H1 (cell line): ENCODE measurements at regions not wholly inside any gene's neighbourhood (a gene's known extent, or its start where the extent isn't known, plus 50 kb on each side); places are given as distances from the start of the nearest gene placed in this dataset.

ENCODE experiments used
- CTCF ChIA-PET: fragments of 300-600 bp; sonication (Branson Sonifier 250); formaldehyde crosslinking; loops from one replicate; lab custom pipeline; 2021; ENCODE audit not compliant: partially characterized antibody; lab: Charles Lee
- POLR2A ChIA-PET: fragments of 300-600 bp; sonication (Branson Sonifier 250); formaldehyde crosslinking; loops from one replicate; lab custom pipeline; 2021; ENCODE audit warnings: inconsistent platforms; ENCODE audit not compliant: partially characterized antibody; lab: Charles Lee
- DNase-seq, 2 experiments: peaks; one replicate each; pipeline versions ENCODE4 v3.0.0 to v3.0.0-alpha.2; 2010 to 2022; ENCODE audit warnings: low spot score in 2 of 2, low read depth in 1 of 2, mixed read lengths in 1 of 2
- FAIRE-seq: peaks from 2 replicates; lab custom pipeline; 2011; peaks lifted over from hg19 to GRCh38; lab: Jason Lieb, UNC
- H2AFZ ChIP-seq: 2 replicates; pipeline ENCODE4 v1.8.1; 2012; ENCODE audit warnings: low read length, inconsistent platforms
- H2AK5ac ChIP-seq: 2 replicates; pipeline ENCODE4 v1.6.1; 2013; ENCODE audit warnings: low read depth, low read length
- H2BK120ac ChIP-seq: replicated peaks from 2 replicates; pipeline ENCODE3; 2013; ENCODE audit warnings: low read depth, low read length, inconsistent platforms
- H2BK12ac ChIP-seq: 2 replicates; pipeline ENCODE4 v1.6.1; 2013; ENCODE audit warnings: low read depth, low read length
- H2BK15ac ChIP-seq: 2 replicates; pipeline ENCODE4 v1.6.1; 2013; ENCODE audit warnings: low read length
- H2BK20ac ChIP-seq: 2 replicates; pipeline ENCODE4 v1.6.1; 2013; ENCODE audit warnings: low read length
- H2BK5ac ChIP-seq: 2 replicates; pipeline ENCODE4 v1.6.1; 2013; ENCODE audit warnings: low read depth, low read length
- H3K14ac ChIP-seq: 2 replicates; pipeline ENCODE4 v1.6.1; 2013; ENCODE audit warnings: inconsistent platforms; ENCODE audit not compliant: insufficient read length
- H3K18ac ChIP-seq: 2 replicates; pipeline ENCODE4 v1.6.1; 2013; ENCODE audit warnings: low read length; ENCODE audit errors: extremely low read depth
- H3K23ac ChIP-seq: 2 replicates; pipeline ENCODE4 v1.6.1; 2013; ENCODE audit warnings: inconsistent platforms; ENCODE audit not compliant: insufficient read length
- H3K23me2 ChIP-seq: 2 replicates; pipeline ENCODE4 v1.6.1; 2013; ENCODE audit warnings: low read depth, low read length
- H3K27ac ChIP-seq: 2 replicates; pipeline ENCODE4 v1.6.1; 2011; ENCODE audit warnings: low read depth, low read length, inconsistent platforms
- H3K27me3 ChIP-seq, 4 experiments: replicated peaks in 1 of 4; 1 replicate in 1 of 4; 2 replicates in 3 of 4; pipeline versions ENCODE4 v1.6.1 to v1.8.1; 2011 to 2013; ENCODE audit warnings: low read length in 3 of 4, mild to moderate bottlenecking in 3 of 4, inconsistent platforms in 2 of 4, mixed read lengths in 2 of 4, moderate library complexity in 1 of 4; ENCODE audit not compliant: control insufficient read depth in 3 of 4, insufficient read depth in 3 of 4; ENCODE audit errors: extremely low read depth in 1 of 4
- H3K36me3 ChIP-seq, 4 experiments: 2 replicates each; pipeline versions ENCODE4 v1.6.1 to v1.8.1; 2011 to 2013; ENCODE audit warnings: mild to moderate bottlenecking in 4 of 4, low read length in 3 of 4, moderate library complexity in 2 of 4, control low read depth in 1 of 4, inconsistent platforms in 1 of 4; ENCODE audit not compliant: insufficient read depth in 4 of 4, control insufficient read depth in 2 of 4
- H3K4ac ChIP-seq: replicated peaks from 2 replicates; pipeline ENCODE3; 2013; ENCODE audit warnings: low read length, low read depth, mixed read lengths, inconsistent platforms; ENCODE audit not compliant: insufficient read length
- H3K4me1 ChIP-seq, 4 experiments: replicated peaks in 1 of 4; 1 replicate in 1 of 4; 2 replicates in 3 of 4; pipeline versions ENCODE4 v1.6.1 to v1.8.1; 2011 to 2013; ENCODE audit warnings: low read length in 3 of 4, inconsistent platforms in 2 of 4, mixed read lengths in 1 of 4; ENCODE audit not compliant: insufficient read depth in 4 of 4, control insufficient read depth in 3 of 4
- H3K4me2 ChIP-seq, 2 experiments: 2 replicates each; pipeline versions ENCODE4 v1.6.1 to v1.8.1; 2011 to 2013; ENCODE audit warnings: low read depth in 2 of 2, low read length in 2 of 2, control low read depth in 1 of 2, inconsistent platforms in 1 of 2, mild to moderate bottlenecking in 1 of 2; ENCODE audit not compliant: insufficient read depth in 1 of 2
- H3K4me3 ChIP-seq, 4 experiments: fragments of 200-600, 300-600 bp in 1 of 4; sonication (generic), shearing (Covaris generic), sonication (Bioruptor Twin) in 1 of 4; 2 replicates each; pipeline versions ENCODE4 v1.5.1 to v1.8.1; 2011 to 2016; ENCODE audit warnings: low read length in 4 of 4, low read depth in 3 of 4, control low read depth in 2 of 4, inconsistent platforms in 2 of 4, mild to moderate bottlenecking in 2 of 4, mixed read lengths in 1 of 4, moderate library complexity in 1 of 4; ENCODE audit not compliant: insufficient read depth in 2 of 4; ENCODE audit errors: extremely low read depth in 1 of 4
- H3K56ac ChIP-seq: replicated peaks from 2 replicates; pipeline ENCODE3; 2013; ENCODE audit warnings: low read depth, mild to moderate bottlenecking, mixed read lengths, low read length, inconsistent platforms; ENCODE audit not compliant: insufficient read length
- H3K79me1 ChIP-seq: 2 replicates; pipeline ENCODE4 v1.6.1; 2013; ENCODE audit warnings: low read depth, low read length, control low read depth
- H3K79me2 ChIP-seq, 2 experiments: 2 replicates each; pipeline versions ENCODE4 v1.6.1 to v1.8.1; 2012 to 2013; ENCODE audit warnings: low read length in 2 of 2, mild to moderate bottlenecking in 2 of 2, inconsistent platforms in 1 of 2; ENCODE audit not compliant: insufficient read depth in 2 of 2, control insufficient read depth in 1 of 2
- H3K9ac ChIP-seq, 4 experiments: replicated peaks in 1 of 4; 1 replicate in 1 of 4; 2 replicates in 3 of 4; pipeline versions ENCODE4 v1.6.1 to v1.8.1; 2011 to 2013; ENCODE audit warnings: low read depth in 3 of 4, low read length in 3 of 4, control low read depth in 2 of 4, mild to moderate bottlenecking in 2 of 4, moderate library complexity in 2 of 4, inconsistent platforms in 1 of 4; ENCODE audit errors: extremely low read depth in 1 of 4
- H3K9me3 ChIP-seq, 2 experiments: 2 replicates each; pipeline versions ENCODE4 v1.6.1 to v1.8.1; 2012 to 2013; ENCODE audit warnings: mild to moderate bottlenecking in 2 of 2, moderate library complexity in 2 of 2, control low read depth in 1 of 2, inconsistent platforms in 1 of 2, low read depth in 1 of 2, low read length in 1 of 2, mixed read lengths in 1 of 2; ENCODE audit not compliant: insufficient read depth in 2 of 2
- H4K20me1 ChIP-seq, 2 experiments: replicated peaks in 1 of 2; 2 replicates each; pipeline versions ENCODE3 to v1.8.1; 2011 to 2013; ENCODE audit warnings: inconsistent platforms in 2 of 2, low read length in 2 of 2, mild to moderate bottlenecking in 1 of 2; ENCODE audit not compliant: insufficient read depth in 2 of 2, control insufficient read depth in 1 of 2
- H4K5ac ChIP-seq: 2 replicates; pipeline ENCODE4 v1.6.1; 2013; ENCODE audit warnings: low read length, low read depth, mixed read lengths, inconsistent platforms; ENCODE audit not compliant: insufficient read length
- H4K8ac ChIP-seq: 2 replicates; pipeline ENCODE4 v1.8.0; 2013; ENCODE audit warnings: mild to moderate bottlenecking, moderate library complexity, low read length, inconsistent platforms; ENCODE audit not compliant: insufficient read depth; ENCODE audit errors: extremely low read depth
- H4K91ac ChIP-seq: replicated peaks from 2 replicates; pipeline ENCODE3; 2013; ENCODE audit warnings: low read length, mixed read lengths, inconsistent platforms; ENCODE audit not compliant: insufficient read length
- CHD1 ChIP-seq: IDR thresholded peaks from 2 replicates; pipeline ENCODE4 v1.6.1; 2012; ENCODE audit warnings: low read depth, low read length, improper control_type of control experiment
- CREB1 ChIP-seq: IDR thresholded peaks from 2 replicates; pipeline ENCODE4 v1.6.1; 2012; ENCODE audit warnings: inconsistent platforms
- EGR1 ChIP-seq: IDR thresholded peaks from 2 replicates; pipeline ENCODE4 v1.6.1; 2011; ENCODE audit warnings: low read depth, low read length, borderline replicate concordance
- GABPA ChIP-seq: IDR thresholded peaks from 2 replicates; pipeline ENCODE4 v1.6.1; 2011; ENCODE audit warnings: mild to moderate bottlenecking, low read length, moderate library complexity, borderline replicate concordance; ENCODE audit not compliant: insufficient read depth
- MAFK ChIP-seq: IDR thresholded peaks from 2 replicates; pipeline ENCODE4 v1.6.1; 2012; ENCODE audit warnings: low read depth, mild to moderate bottlenecking, improper control_type of control experiment, low read length
- PHF8 ChIP-seq: fragments of 200-600 bp; sonication (generic); conservative IDR thresholded peaks from 2 replicates; pipeline ENCODE4 v1.7.1; 2012; ENCODE audit warnings: low read depth, mild to moderate bottlenecking, inconsistent platforms, low read length, moderate library complexity
- RFX5 ChIP-seq: IDR thresholded peaks from 2 replicates; pipeline ENCODE4 v1.6.1; 2011; ENCODE audit warnings: low read depth, low read length, improper control_type of control experiment, borderline replicate concordance
- RNF2 ChIP-seq: fragments of 200-900, 300-1000 bp; sonication (generic); IDR thresholded peaks from 2 replicates; pipeline ENCODE4 v1.7.1; 2016; ENCODE audit warnings: borderline replicate concordance, low read depth, mild to moderate bottlenecking, antibody characterized with exemption, low read length; ENCODE audit not compliant: poor library complexity, severe bottlenecking; ENCODE audit errors: missing control alignments
- SP1 ChIP-seq: IDR thresholded peaks from 2 replicates; pipeline ENCODE4 v1.6.1; 2011; ENCODE audit warnings: low read depth, low read length
- SRF ChIP-seq: IDR thresholded peaks from 2 replicates; pipeline ENCODE4 v1.6.1; 2011; ENCODE audit warnings: mild to moderate bottlenecking, low read depth, low read length, moderate library complexity
- TCF12 ChIP-seq: IDR thresholded peaks from 2 replicates; pipeline ENCODE4 v1.6.1; 2011; ENCODE audit warnings: low read depth, mild to moderate bottlenecking, low read length
- YY1 ChIP-seq: IDR thresholded peaks from 2 replicates; pipeline ENCODE4 v1.6.1; 2011; ENCODE audit warnings: low read depth, mild to moderate bottlenecking, low read length
- ZNF274 ChIP-seq: IDR thresholded peaks from 2 replicates; pipeline ENCODE4 v1.7.0; 2012; ENCODE audit warnings: low read length, borderline replicate concordance; ENCODE audit errors: extremely low read depth
- WGBS, 2 experiments: shearing (Covaris generic) in 1 of 2; methylation state at CpG; one replicate each; pipeline versions ENCODE4 v1.1.6 to v1.1.7; 2013 to 2015; ENCODE audit warnings: low lambda C conversion rate in 2 of 2, mixed read lengths in 2 of 2, inconsistent platforms in 1 of 2, low coverage in 1 of 2, missing lambda C conversion rate in 1 of 2; ENCODE audit not compliant: insufficient replicate concordance in 2 of 2, insufficient coverage in 1 of 2, insufficient read length in 1 of 2; ENCODE audit errors: extremely low coverage in 1 of 2, missing lambda C conversion rate in 1 of 2; 5-methylcytosine and 5-hydroxymethylcytosine counted together

DNA sequence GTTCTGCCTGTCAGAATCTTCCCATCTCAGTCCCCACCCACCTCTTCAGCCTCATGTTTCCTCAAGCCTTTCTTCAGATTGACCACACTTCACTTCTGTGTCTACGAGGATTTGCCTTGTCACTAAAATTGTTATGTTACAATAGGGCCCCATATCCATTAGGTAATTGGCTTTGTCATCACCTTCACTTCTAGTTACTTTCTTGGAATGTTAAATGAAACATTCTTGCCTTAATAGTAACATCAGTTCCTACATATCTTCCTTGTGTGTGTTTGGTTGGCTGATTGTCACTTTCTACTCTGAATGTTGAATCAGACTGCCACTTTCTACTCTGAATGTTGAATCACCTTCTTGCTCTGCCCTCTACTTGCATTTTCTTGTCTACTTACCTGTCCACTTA is 599.9 kb upstream of the NXPH2 start:
- no peak overlapping the region for H3K9ac ChIP-seq
- no peak overlapping the region for H2BK15ac ChIP-seq
- no peak overlapping the region for H2BK20ac ChIP-seq
- no peaks in the 10 kb centered on the region for H3K9me3 ChIP-seq
- CTCF ChIA-PET: no interaction called here
- 80% methylated on average over 1 of the region's 1 CpG; no CpG with 5 or more reads in 1 of the 2 experiments for whole genome bisulfite sequencing, 2 experiments
- FAIRE-seq (no peak), DNase-seq (no peak)
- H2BK12ac ChIP-seq: no peak overlapping the region
- no peak overlapping the region for H3K4me3 ChIP-seq
- no peak overlapping the region for H2AK5ac ChIP-seq
- no peaks in the 10 kb centered on the region for H3K79me1 ChIP-seq
- no peak overlapping the region for H2AFZ ChIP-seq
- no peaks in the 10 kb centered on the region for H3K79me2 ChIP-seq
- no peak overlapping the region for H3K23ac ChIP-seq
- no peaks in the 10 kb centered on the region; a peak in 1 of 8 replicates for H3K36me3 ChIP-seq
- no peak overlapping the region for H2BK120ac ChIP-seq
- H3K23me2 ChIP-seq: no peaks in the 10 kb centered on the region
- H4K5ac ChIP-seq: no peak overlapping the region
- no peaks in the 10 kb centered on the region for H3K27me3 ChIP-seq
- no peak overlapping the region for H4K91ac ChIP-seq
- H3K4me1 ChIP-seq: no peaks in the 10 kb centered on the region
- H2BK5ac ChIP-seq: no peak overlapping the region
- TF ChIP-seq RNF2: no peak
- TF ChIP-seq SP1: no peak
- TF ChIP-seq RFX5: no peak
- no peak for TF ChIP-seq MAFK
- no peak for TF ChIP-seq TCF12
- no peak for TF ChIP-seq GABPA
- no peak for TF ChIP-seq CHD1
- TF ChIP-seq ZNF274: no peak
- TF ChIP-seq CREB1: no peak
- TF ChIP-seq SRF: no peak
- TF ChIP-seq EGR1: no peak
- TF ChIP-seq YY1: no peak
- TF ChIP-seq PHF8: no peak
- no peak overlapping the region for H3K4ac ChIP-seq
- POLR2A ChIA-PET: no interaction called here
- H3K18ac ChIP-seq: no peak overlapping the region
- H3K14ac ChIP-seq: no peak overlapping the region
- H4K20me1 ChIP-seq: no peaks in the 10 kb centered on the region
- H3K4me2 ChIP-seq: no peak overlapping the region
- H4K8ac ChIP-seq: no peak overlapping the region
- H3K56ac ChIP-seq: no peak overlapping the region
- H3K27ac ChIP-seq: no peak overlapping the region
